K562 (cell line): ENCODE measurements at regions not wholly inside any gene's neighbourhood (a gene's known extent, or its start where the extent isn't known, plus 50 kb on each side); places are given as distances from the start of the nearest gene placed in this dataset.

Experiments used
- CAMTA2 ChIP-seq: fragments of 250-450 bp; sonication (Bioruptor Pico); conservative IDR thresholded peaks from 2 replicates; pipeline ENCODE4 v1.5.1; 2022
- ERF ChIP-seq: fragments of 450-650 bp; formaldehyde crosslinking; IDR thresholded peaks from 2 replicates; pipeline ENCODE4 v1.4.0; 2020; ENCODE audit warnings: mild to moderate bottlenecking, mixed read lengths
- HDAC1 ChIP-seq, 2 experiments: fragments of 450-650 bp; IDR thresholded peaks; 2 replicates each; pipeline ENCODE4 v1.6.1; 2016 to 2017; ENCODE audit warnings: inconsistent platforms in 1 of 2, mild to moderate bottlenecking in 1 of 2, moderate library complexity in 1 of 2
- JUND ChIP-seq, 2 experiments: IDR thresholded peaks; 2 replicates in 1 of 2; 3 replicates in 1 of 2; pipeline ENCODE4 v1.6.1; 2011; ENCODE audit warnings: borderline replicate concordance in 2 of 2, low read depth in 2 of 2, low read length in 2 of 2, improper control_type of control experiment in 1 of 2, missing biosample characterization in 1 of 2, missing genetic modification characterization in 1 of 2, missing genetic modification reagents in 1 of 2
- KDM1A ChIP-seq, 2 experiments: fragments of 450-650 bp; IDR thresholded peaks; 2 replicates each; pipeline ENCODE4 v1.6.1; 2016; ENCODE audit warnings: mild to moderate bottlenecking in 2 of 2
- MEF2A ChIP-seq: IDR thresholded peaks from 2 replicates; pipeline ENCODE4 v1.6.1; 2011; ENCODE audit warnings: low read depth, mild to moderate bottlenecking, low read length, moderate library complexity; ENCODE audit not compliant: control insufficient read depth
- NR2F6 ChIP-seq: fragments of 450-650 bp; formaldehyde crosslinking; IDR thresholded peaks from 2 replicates; pipeline ENCODE4 v1.4.0; 2020; ENCODE audit warnings: mild to moderate bottlenecking
- PHF21A ChIP-seq: fragments of 450-650 bp; IDR thresholded peaks from 2 replicates; pipeline ENCODE4 v1.6.1; 2017; ENCODE audit warnings: low read depth, borderline replicate concordance
- TAF1 ChIP-seq: IDR thresholded peaks from 2 replicates; pipeline ENCODE4 v1.6.1; 2011; ENCODE audit warnings: mild to moderate bottlenecking, low read length, moderate library complexity; ENCODE audit not compliant: insufficient read depth, control insufficient read depth, severe bottlenecking; ENCODE audit errors: extremely low read depth
- ZNF12 ChIP-seq: sonication (generic); formaldehyde crosslinking; IDR thresholded peaks from 2 replicates; pipeline ENCODE4 v1.4.0; 2020; ENCODE audit warnings: mild to moderate bottlenecking, missing genetic modification reagents
- ZNF133 ChIP-seq: fragments of 250-450 bp; sonication (Bioruptor Pico); IDR thresholded peaks from 2 replicates; pipeline ENCODE4 v1.4.0; 2020; ENCODE audit warnings: mild to moderate bottlenecking
- TF ChIP-seq, protein P1 (sequence below), 3 experiments: IDR thresholded peaks in 2 of 3; conservative IDR thresholded peaks in 1 of 3; 2 replicates each; pipeline ENCODE4 v1.5.1; 2011 to 2012; ENCODE audit warnings: low read length in 3 of 3, mild to moderate bottlenecking in 3 of 3, control low read depth in 2 of 3, improper control_type of control experiment in 1 of 3, inconsistent platforms in 1 of 3, low read depth in 1 of 3, mixed read lengths in 1 of 3, moderate library complexity in 1 of 3; ENCODE audit not compliant: insufficient read depth in 2 of 3
- TF ChIP-seq, protein P2 (sequence below): sonication (generic); formaldehyde crosslinking; IDR thresholded peaks from 2 replicates; pipeline ENCODE4 v1.9.0; 2022; ENCODE audit warnings: mild to moderate bottlenecking, missing genetic modification reagents

DNA sequence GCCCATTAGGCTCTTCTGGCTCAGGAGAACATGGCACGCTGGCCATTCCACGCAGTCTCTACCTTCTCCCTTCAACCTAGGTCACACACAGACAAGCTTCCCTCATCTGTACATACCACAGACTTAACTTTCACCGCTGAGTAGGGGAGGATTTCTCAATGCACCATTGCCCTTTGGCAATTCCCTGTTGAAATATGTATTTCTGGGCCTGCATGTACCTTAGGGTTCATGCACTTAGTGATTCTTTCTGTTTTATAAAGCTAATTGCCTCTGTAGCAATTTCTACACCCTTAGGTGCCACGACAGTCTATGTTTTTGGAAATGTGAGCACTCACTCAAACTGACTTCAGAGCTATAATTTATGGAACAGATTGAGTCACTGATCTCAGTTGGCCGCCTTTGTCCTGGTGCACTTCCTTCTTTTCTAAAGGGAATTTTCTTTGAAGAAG lies 253.8 kb upstream of the PRDM1 start:
- no peak for TF ChIP-seq TAF1
- 0 out of 2 replicates have a peak, but pooled peaks have one; percentile 9 for TF ChIP-seq JUND (IDR thresholded peaks at IDR 0.05; ENCODE audit: borderline replicate concordance, low read depth, low read length)
- no peak for TF ChIP-seq JUND (tag; IDR thresholded peaks at IDR 0.05; ENCODE audit: borderline replicate concordance, low read depth, low read length)
- no peak for TF ChIP-seq ZNF133 (CRISPR knock-in tag)
- no peak for TF ChIP-seq MEF2A
- TF ChIP-seq PHF21A = no peak
- TF ChIP-seq, protein P1, sequence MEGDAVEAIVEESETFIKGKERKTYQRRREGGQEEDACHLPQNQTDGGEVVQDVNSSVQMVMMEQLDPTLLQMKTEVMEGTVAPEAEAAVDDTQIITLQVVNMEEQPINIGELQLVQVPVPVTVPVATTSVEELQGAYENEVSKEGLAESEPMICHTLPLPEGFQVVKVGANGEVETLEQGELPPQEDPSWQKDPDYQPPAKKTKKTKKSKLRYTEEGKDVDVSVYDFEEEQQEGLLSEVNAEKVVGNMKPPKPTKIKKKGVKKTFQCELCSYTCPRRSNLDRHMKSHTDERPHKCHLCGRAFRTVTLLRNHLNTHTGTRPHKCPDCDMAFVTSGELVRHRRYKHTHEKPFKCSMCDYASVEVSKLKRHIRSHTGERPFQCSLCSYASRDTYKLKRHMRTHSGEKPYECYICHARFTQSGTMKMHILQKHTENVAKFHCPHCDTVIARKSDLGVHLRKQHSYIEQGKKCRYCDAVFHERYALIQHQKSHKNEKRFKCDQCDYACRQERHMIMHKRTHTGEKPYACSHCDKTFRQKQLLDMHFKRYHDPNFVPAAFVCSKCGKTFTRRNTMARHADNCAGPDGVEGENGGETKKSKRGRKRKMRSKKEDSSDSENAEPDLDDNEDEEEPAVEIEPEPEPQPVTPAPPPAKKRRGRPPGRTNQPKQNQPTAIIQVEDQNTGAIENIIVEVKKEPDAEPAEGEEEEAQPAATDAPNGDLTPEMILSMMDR (IDR thresholded peaks at IDR 0.05 in 2 of 3, conservative IDR thresholded peaks at IDR 0.05 in 1 of 3; ENCODE audit: insufficient read depth in 2 of 3, low read depth in 1 of 3, low read length in 3 of 3) = no peak
- no peak for TF ChIP-seq ERF (CRISPR knock-in tag)
- no peak for TF ChIP-seq CAMTA2 (CRISPR knock-in tag)
- TF ChIP-seq KDM1A (IDR thresholded peaks at IDR 0.05) = no peak
- TF ChIP-seq ZNF12 (CRISPR knock-in tag) = no peak
- no peak for TF ChIP-seq HDAC1 (IDR thresholded peaks at IDR 0.05)
- TF ChIP-seq, protein P2, sequence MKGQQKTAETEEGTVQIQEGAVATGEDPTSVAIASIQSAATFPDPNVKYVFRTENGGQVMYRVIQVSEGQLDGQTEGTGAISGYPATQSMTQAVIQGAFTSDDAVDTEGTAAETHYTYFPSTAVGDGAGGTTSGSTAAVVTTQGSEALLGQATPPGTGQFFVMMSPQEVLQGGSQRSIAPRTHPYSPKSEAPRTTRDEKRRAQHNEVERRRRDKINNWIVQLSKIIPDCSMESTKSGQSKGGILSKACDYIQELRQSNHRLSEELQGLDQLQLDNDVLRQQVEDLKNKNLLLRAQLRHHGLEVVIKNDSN (CRISPR knock-in tag) = no peak
- no peak for TF ChIP-seq NR2F6 (CRISPR knock-in tag)
